CD4-positive, alpha-beta T cell treated with Interleukin-15 for 4 hours (primary cell): ENCODE measurements at regions not wholly inside any gene's neighbourhood (a gene's known extent, or its start where the extent isn't known, plus 50 kb on each side); places are given as distances from the start of the nearest gene placed in this dataset.
"Not testable (repeated sequence)": the region's sequence is repeated elsewhere in the genome, so short reads cannot be mapped to it uniquely, and the experiment has no call there.

ENCODE experiments used
- DNase-seq: peaks from one replicate; pipeline ENCODE4 v3.0.0-alpha.2; 2020; ENCODE audit warnings: low spot score

DNA sequence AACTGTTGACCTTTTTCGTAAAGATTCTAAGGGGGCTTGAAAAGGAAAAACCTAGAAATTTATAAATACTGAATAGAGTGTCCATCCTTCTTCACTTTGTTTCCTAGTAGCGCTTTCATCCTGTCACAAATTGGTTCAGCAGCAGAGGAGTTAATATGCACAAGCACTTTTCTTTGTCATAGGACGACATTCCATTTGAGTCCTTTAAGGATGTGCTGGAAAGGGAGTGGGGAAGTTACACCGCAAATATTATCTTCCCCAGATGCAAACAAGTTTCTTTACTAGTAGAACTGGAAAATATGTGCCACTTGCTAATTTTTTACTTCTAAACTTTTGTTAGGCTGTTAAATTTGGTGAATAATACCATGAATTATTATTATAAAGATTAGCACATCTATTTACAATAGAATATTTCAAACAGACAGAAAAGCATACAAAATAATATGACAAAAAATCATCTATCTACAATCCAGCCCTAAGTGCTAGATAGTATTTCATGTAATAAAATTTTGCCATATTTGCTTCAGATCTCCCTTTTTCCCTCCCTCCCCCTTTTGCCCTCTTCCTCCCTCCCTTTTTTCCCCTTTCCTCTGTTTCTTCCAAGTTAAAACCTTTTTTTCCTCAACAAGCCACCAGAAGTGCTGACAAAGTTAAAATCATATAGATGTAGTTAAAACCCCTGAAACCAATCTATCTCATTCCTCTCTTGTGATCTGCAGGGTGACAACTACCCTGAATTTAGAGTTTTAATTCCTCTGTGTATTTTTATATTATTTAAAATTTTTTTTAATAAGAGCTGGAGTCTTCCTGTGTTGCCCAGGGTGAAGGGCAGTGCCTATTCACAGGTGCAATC lies 50.5 kb upstream of the MAP4K3 start:
- DNase-seq, result no peak

GRCh38 chr2:39488450-39488849 lies 51.4 kb upstream of the MAP4K3 start:
- no peak for DNase-seq

DNA sequence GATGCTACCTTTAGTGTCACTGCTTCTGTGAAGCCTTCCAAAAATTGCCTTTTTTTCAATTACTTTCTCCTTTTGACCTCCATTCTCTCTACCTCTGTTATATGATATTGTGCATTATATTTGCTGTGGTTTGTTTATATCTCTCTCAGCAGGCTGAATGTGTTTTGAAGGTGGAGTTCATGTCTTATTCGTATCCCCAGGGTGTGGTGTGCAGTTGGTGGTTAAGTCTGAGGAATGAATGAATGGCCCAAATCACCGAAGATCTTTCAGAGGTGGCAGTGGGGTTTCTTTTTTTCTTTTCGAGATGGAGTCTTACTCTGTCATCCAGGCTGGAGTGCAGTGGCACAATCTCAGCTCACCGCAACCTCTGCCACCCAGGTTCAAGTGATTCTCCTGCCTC lies 53.5 kb upstream of the MAP4K3 start:
- no peak for DNase-seq

- no peak for DNase-seq
Observed at GRCh38 chr2:39491653-39492052, 54.6 kb upstream of the MAP4K3 start.

- peak; percentile 2 for DNase-seq
Observed at GRCh38 chr2:39492095-39492590, 55.1 kb upstream of the MAP4K3 start.

- no peak for DNase-seq
Observed at GRCh38 chr2:39492716-39493115, 55.6 kb upstream of the MAP4K3 start.

DNA sequence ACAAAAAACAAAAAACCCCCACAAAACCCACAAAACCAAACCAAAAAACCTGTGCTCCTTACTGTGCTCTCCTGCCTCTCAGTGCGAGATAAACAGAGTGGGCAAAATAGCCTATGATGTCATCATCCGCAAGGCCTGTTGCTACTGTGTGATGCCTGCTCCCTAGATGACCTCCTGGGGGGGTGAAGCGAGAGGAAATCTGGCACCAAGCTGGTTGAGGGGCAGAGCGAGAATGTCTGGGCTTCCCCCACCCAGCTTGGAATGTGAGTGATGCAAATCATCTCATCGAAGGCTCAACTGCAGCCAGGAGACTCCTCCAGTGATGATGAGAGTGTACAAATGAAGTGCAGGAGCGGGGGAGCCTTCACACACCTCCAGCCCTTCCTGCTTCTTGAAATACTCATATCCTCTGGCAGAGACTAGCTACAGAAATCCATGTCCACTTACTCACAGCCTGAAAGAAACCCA lies 57.7 kb upstream of the MAP4K3 start:
- no peak for DNase-seq

DNA sequence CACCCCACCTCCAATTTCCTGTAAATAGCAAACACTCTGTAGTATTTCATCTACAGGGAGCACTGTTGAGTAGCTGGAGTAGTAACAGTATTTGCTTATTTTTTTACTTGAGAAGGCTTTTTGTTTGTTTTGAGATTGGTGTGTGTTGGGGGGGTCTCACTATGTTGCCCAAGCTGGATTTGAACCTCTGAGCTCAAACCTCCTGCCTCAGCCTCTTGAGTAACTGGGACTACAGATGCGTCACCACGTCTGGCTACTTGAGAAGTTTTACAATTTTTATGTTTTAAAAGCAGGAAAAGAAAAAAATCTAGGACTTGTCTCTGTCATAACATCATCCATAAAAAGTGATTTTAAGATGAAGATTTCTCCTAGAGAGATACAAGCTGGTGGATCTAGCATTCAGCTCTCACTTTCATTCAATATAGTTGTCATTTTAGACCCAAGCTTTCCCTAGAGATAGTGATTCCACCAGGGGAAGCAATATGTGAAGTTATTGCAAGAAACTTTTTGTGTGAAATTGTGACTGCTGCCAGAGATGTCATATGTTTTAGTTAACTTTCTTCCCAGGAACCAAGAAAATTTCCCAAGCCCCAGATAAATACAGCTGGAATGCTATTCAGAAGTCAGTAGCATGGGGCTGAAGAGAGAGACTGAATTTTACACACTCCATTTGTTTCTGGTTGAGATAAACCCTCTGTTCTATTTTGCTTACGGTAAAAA lies 60.2 kb upstream of the MAP4K3 start:
- no peak for DNase-seq

DNA sequence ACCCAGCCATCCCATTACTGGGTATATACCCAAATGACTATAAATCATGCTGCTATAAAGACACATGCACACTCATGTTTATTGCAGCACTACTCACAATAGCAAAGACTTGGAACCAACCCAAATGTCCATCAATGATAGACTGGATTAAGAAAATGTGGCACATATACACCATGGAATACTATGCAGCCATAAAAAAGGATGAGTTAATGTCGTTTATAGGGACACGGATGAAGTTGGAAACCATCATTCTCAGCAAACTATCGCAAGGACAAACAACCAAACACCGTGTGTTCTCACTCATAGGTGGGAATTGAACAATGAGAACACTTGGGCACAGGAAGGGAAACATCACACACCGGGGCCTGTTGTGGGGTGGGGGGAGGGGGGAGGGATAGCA lies 61.1 kb upstream of the MAP4K3 start:
- not testable (repeated sequence) for DNase-seq

GRCh38 chr2:39498786-39499185 lies 61.7 kb upstream of the MAP4K3 start:
- no peak for DNase-seq

DNA sequence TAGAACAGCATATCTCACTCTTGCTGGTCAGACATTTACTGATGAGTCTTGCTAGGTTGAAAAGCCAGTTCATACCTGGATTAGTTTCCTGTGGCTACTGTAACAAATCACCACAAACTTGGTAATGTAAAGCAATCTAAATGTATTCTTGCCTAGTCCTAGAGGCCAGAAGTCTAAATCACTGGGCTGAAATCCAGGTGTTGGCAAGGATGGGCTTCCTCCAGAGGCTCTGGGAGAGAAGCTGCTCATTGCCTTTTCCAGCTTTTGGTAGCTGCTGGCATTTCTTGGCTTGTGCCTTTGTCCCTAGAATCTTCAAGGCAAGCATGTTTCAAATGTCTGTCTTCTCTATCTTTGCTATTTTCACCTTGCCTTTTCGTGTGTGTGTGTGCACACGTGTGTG lies 62.3 kb upstream of the MAP4K3 start:
- DNase-seq, result no peak

DNA sequence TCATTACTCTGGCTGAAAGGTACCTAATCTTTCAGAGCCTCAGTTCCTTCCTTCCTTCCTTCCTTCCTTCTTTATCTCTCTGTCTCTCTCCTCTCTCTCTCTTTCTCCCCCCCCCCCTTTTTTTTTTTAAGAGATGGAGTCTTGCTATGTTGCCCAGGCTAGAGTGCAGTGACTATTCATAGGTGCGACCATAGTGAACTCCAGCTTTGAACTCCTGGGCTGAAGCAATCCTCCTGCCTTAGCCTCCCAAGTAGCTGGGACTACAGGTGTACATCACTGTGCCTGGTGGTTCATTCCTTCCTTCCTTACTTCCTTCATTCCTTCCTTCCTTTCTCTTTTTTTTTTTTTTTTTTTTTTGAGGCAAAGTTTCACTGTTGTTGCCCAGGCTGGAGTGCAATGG lies 64.3 kb upstream of the MAP4K3 start:
- DNase-seq, result no peak

DNA sequence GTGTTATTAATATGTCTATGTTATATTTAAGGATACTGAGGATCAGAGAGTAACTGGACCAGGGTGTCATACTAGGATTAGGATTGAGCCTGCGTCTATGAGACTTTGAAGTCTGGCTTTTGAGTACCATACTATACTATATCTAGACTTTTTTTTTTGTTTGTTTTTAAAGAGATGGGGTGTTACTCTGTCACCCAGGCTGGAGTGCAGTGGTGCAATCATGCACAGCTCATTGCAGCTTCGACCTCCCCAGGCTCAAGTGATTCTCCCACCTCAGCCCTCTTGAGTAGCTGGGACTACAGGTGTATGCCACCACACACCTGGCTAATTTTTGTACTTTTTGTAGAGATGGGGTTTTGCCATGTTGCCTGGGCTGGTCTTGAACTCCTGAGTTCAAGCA lies 66.2 kb upstream of the MAP4K3 start:
- DNase-seq, result no peak

GRCh38 chr2:39504790-39505335 lies 67.8 kb upstream of the MAP4K3 start:
- DNase-seq, result no peak

DNA sequence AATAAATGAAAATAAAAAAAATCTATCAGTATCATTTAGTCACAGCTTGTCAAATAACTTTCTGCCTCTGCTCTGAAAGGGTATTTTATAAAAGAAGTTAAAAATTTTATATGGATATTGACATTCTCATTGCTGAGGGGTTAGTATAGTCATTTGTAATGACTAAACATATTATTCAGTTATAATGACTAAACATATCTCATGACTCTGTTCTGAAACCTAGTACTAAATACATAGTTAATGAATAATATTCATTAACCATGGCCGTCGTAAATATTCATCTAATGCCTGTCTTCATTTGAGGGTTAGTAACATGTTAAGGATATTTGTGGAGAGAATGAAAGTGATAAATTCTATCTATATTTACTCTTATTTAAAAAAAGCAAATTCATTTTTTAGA lies 69.1 kb upstream of the MAP4K3 start:
- DNase-seq, result no peak

DNA sequence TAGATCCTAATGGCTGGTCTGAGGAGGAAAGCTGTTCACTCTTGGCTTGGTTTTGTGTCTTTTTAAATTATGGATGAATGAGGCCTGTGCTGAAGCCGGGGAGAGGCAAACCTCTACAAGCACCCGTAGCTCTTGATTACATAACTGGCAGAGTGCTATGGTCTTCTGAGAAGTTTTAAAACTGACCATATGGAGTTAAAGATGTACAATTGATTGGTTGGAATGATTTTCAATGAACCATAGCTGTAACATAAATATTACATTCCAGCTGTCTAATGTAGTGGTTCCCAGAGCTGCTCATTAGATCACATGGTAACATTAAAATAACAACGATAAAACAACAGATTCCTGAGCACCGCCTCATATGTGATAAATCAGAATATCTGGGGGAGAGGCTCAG lies 71.1 kb upstream of the MAP4K3 start:
- no peak for DNase-seq

GRCh38 chr2:39510140-39510539 lies 73.1 kb upstream of the MAP4K3 start:
- no peak for DNase-seq

DNA sequence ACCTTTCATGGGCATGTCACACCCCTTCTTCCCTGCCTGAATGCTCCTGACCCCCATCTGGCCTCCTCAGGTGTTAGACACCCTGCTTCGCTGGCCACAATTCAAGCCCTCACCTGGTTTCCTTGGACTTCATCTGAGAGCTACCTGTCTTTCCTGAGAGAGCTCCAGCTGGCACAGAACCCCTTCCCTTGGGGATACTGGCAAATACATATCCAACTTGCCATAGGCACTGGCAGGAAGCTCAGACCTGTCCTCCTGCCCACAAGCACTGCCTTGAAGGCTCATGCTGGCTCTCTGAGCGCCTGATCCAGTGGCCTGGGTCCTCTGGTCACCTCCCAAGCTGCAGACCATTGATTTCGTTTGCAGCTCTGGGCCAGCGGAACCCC lies 74.1 kb upstream of the MAP4K3 start:
- no peak for DNase-seq

GRCh38 chr2:39511605-39512433 lies 74.7 kb upstream of the MAP4K3 start:
- DNase-seq, result no peak

DNA sequence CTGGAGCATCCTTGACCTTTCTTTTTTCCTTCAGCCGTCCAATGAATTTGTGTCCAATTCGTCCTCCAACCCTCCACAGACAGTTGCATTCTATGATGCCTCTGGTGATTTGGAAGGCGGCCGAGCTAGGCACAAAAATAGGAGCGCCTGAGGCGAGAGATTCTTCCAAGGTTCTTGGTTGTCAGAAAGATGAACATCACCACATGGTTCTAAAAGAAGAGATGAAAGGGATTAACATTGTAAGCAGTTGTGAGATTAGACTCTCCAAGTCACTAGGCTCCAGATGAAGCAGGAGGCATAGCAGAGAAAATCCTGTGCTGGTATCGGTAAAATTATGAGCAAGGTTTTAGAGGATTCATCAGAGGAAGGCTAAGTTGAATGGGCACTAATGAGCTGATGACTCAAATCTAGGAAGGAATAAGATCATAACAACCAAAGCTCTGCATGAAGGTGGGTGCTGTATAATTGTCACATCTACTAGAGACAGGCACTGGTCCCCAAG lies 75.4 kb upstream of the MAP4K3 start:
- DNase-seq, result no peak

DNA sequence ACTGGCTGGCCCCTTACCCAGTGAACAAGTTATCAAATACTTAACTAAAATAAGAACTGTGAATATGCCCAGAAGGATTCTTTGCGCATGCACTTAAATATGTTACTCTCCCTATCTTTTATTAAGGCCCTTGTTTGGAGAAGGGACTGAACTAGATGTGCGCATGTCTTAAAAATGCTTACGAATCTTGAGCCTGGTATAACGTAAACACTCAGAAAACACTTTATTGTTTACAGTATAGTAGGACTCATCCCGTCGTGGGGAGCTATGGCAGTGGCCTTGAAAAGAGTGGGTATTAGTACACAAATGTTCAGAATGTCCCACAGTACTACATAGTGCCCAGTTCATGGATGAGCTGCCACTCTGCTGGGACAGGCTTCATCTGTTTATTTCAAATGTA lies 75.9 kb upstream of the MAP4K3 start:
- DNase-seq, result no peak

- DNase-seq, result peak; percentile 14
Observed at GRCh38 chr2:39513641-39514094, 76.6 kb upstream of the MAP4K3 start.
